IMR-90 (cell line): ENCODE measurements at regions not wholly inside any gene's neighbourhood (a gene's known extent, or its start where the extent isn't known, plus 50 kb on each side); places are given as distances from the start of the nearest gene placed in this dataset.

Experiments
- ATAC-seq: fragments of 200-7000 bp; cut with Tn5 transposase; 2 replicates; pipeline ENCODE4 v1.9.1; 2020; ENCODE audit warnings: low read depth, mild to moderate bottlenecking, moderate library complexity
- BruUV-seq: library from RNA; stranded (reverse); fragments of 400-500 nt; replicated peaks from 2 replicates; lab custom pipeline; 2021; lab: Mats Ljungman, UMichigan
- CTCF ChIA-PET: fragments of 300-600 bp; formaldehyde crosslinking; extraction: SDS; loops from one replicate; lab custom pipeline; 2021; ENCODE audit warnings: antibody characterized with exemption; lab: Yijun Ruan, JAX
- POLR2A ChIA-PET: fragments of 300-600 bp; sonication (Branson Sonifier 250); formaldehyde crosslinking; loops from one replicate; lab custom pipeline; 2022; ENCODE audit warnings: antibody characterized with exemption; ENCODE audit not compliant: unreplicated experiment; lab: Charles Lee
- DNase-seq: peaks from one replicate; pipeline ENCODE4 v3.0.0; 2013
- H2AFZ ChIP-seq: replicated peaks from 2 replicates; pipeline ENCODE3; 2013; ENCODE audit warnings: low read length, mild to moderate bottlenecking; ENCODE audit not compliant: poor library complexity
- H2AK5ac ChIP-seq: 2 replicates; pipeline ENCODE4 v1.6.1; 2013; ENCODE audit warnings: low read depth, low read length, inconsistent platforms
- H2AK9ac ChIP-seq: replicated peaks from 2 replicates; pipeline ENCODE3; 2013; ENCODE audit warnings: mild to moderate bottlenecking, low read depth, low read length, moderate library complexity; ENCODE audit not compliant: poor library complexity
- H2BK120ac ChIP-seq: 2 replicates; pipeline ENCODE4 v1.6.1; 2013; ENCODE audit warnings: low read depth, low read length, inconsistent platforms
- H2BK15ac ChIP-seq: 3 replicates; pipeline ENCODE4 v1.6.1; 2013; ENCODE audit warnings: low read depth, low read length, inconsistent platforms
- H2BK20ac ChIP-seq: 2 replicates; pipeline ENCODE4 v1.6.1; 2013; ENCODE audit warnings: low read depth, mild to moderate bottlenecking, inconsistent platforms, low read length, moderate library complexity
- H2BK5ac ChIP-seq: 2 replicates; pipeline ENCODE4 v1.6.1; 2013; ENCODE audit warnings: mild to moderate bottlenecking, low read depth, low read length, inconsistent platforms; ENCODE audit not compliant: poor library complexity, severe bottlenecking
- H3K14ac ChIP-seq: replicated peaks from 2 replicates; pipeline ENCODE4 v1.6.1; 2013; ENCODE audit warnings: low read depth, low read length, inconsistent platforms
- H3K18ac ChIP-seq: 2 replicates; pipeline ENCODE4 v1.6.1; 2013; ENCODE audit warnings: low read depth, low read length, control low read depth
- H3K23ac ChIP-seq: 2 replicates; pipeline ENCODE4 v1.6.1; 2013; ENCODE audit warnings: low read depth, low read length, inconsistent platforms
- H3K27ac ChIP-seq: 2 replicates; pipeline ENCODE4 v1.5.1; 2013; ENCODE audit warnings: mild to moderate bottlenecking, control low read depth, low read length; ENCODE audit not compliant: insufficient read depth
- H3K27me3 ChIP-seq: 2 replicates; pipeline ENCODE4 v1.6.1; 2013; ENCODE audit warnings: low read length; ENCODE audit not compliant: control insufficient read depth, insufficient read depth
- H3K36me3 ChIP-seq: 2 replicates; pipeline ENCODE4 v1.6.1; 2013; ENCODE audit warnings: low read length, mixed read lengths; ENCODE audit not compliant: control insufficient read depth, insufficient read depth
- H3K4ac ChIP-seq: 2 replicates; pipeline ENCODE4 v1.6.1; 2013; ENCODE audit warnings: low read depth, low read length, inconsistent platforms
- H3K4me1 ChIP-seq: 2 replicates; pipeline ENCODE4 v1.6.1; 2013; ENCODE audit warnings: low read length, mixed read lengths; ENCODE audit not compliant: control insufficient read depth, insufficient read depth
- H3K4me2 ChIP-seq: 2 replicates; pipeline ENCODE4 v1.6.1; 2013; ENCODE audit warnings: low read depth, mild to moderate bottlenecking, control low read depth, low read length, moderate library complexity
- H3K4me3 ChIP-seq: 2 replicates; pipeline ENCODE4 v1.5.1; 2013; ENCODE audit warnings: low read depth, mild to moderate bottlenecking, control low read depth, low read length, moderate library complexity; ENCODE audit not compliant: insufficient read depth
- H3K56ac ChIP-seq: 2 replicates; pipeline ENCODE4 v1.6.1; 2013; ENCODE audit warnings: low read length, inconsistent platforms; ENCODE audit not compliant: insufficient read depth; ENCODE audit errors: extremely low read depth
- H3K79me1 ChIP-seq, 2 experiments: 2 replicates each; pipeline ENCODE4 v1.6.1; 2013; ENCODE audit warnings: low read length in 2 of 2, inconsistent platforms in 1 of 2, low read depth in 1 of 2
- H3K9ac ChIP-seq: 2 replicates; pipeline ENCODE4 v1.6.1; 2013; ENCODE audit warnings: low read depth, low read length, control low read depth
- H3K9me1 ChIP-seq: 2 replicates; pipeline ENCODE4 v1.6.1; 2013; ENCODE audit warnings: low read length, inconsistent platforms; ENCODE audit not compliant: insufficient read depth
- H3K9me3 ChIP-seq: 2 replicates; pipeline ENCODE4 v1.6.1; 2013; ENCODE audit warnings: low read length; ENCODE audit not compliant: control insufficient read depth, insufficient read depth
- H4K20me1 ChIP-seq: 2 replicates; pipeline ENCODE4 v1.6.1; 2013; ENCODE audit warnings: low read length, inconsistent platforms; ENCODE audit not compliant: insufficient read depth
- H4K5ac ChIP-seq: 2 replicates; pipeline ENCODE4 v1.6.1; 2013; ENCODE audit warnings: mild to moderate bottlenecking, low read depth, low read length, control low read depth
- H4K8ac ChIP-seq, 2 experiments: 2 replicates each; pipeline ENCODE4 v1.6.1; 2013; ENCODE audit warnings: low read depth in 2 of 2, low read length in 2 of 2, control low read depth in 1 of 2, inconsistent platforms in 1 of 2
- H4K91ac ChIP-seq: 2 replicates; pipeline ENCODE4 v1.6.1; 2013; ENCODE audit warnings: low read depth, low read length, inconsistent platforms; ENCODE audit not compliant: insufficient read depth
- CTCF ChIP-seq: conservative IDR thresholded peaks from 2 replicates; pipeline ENCODE4 v1.5.1; 2012; ENCODE audit warnings: mild to moderate bottlenecking, low read depth, low read length, improper control_type of control experiment
- ELK1 ChIP-seq: fragments of 150-350 bp; IDR thresholded peaks from 2 replicates; pipeline ENCODE4 v1.6.1; 2016; ENCODE audit warnings: low read depth, mild to moderate bottlenecking, low read length, moderate library complexity, borderline replicate concordance
- MAZ ChIP-seq: IDR thresholded peaks from 2 replicates; pipeline ENCODE4 v1.6.1; 2012; ENCODE audit warnings: low read depth, mild to moderate bottlenecking, low read length, improper control_type of control experiment, moderate library complexity, borderline replicate concordance
- MXI1 ChIP-seq: IDR thresholded peaks from 2 replicates; pipeline ENCODE4 v1.6.1; 2012; ENCODE audit warnings: low read depth, mild to moderate bottlenecking, low read length, moderate library complexity, borderline replicate concordance
- RAD21 ChIP-seq: IDR thresholded peaks from 2 replicates; pipeline ENCODE4 v1.6.1; 2012; ENCODE audit warnings: low read length, improper control_type of control experiment
- RFX5 ChIP-seq: IDR thresholded peaks from 2 replicates; pipeline ENCODE4 v1.8.0; 2012; ENCODE audit warnings: low read depth, mild to moderate bottlenecking, low read length, moderate library complexity
- whole genome bisulfite sequencing, 2 experiments: methylation state at CpG; one replicate each; pipeline versions ENCODE4 v1.1.5 to v1.1.7; 2013; ENCODE audit warnings: missing lambda C conversion rate in 2 of 2; ENCODE audit not compliant: insufficient read length in 1 of 2; ENCODE audit errors: extremely low coverage in 2 of 2; 5-methylcytosine and 5-hydroxymethylcytosine counted together
- dilution Hi-C: fragments of 300-500 bp; cut with HindIII; formaldehyde crosslinking; loops from one replicate; pipeline ENCODE4 v1.14.3; 2018; ENCODE audit warnings: low sequenced_read_pairs; ENCODE audit not compliant: unreplicated experiment
- in situ Hi-C: fragments of 300-500 bp; cut with MboI; formaldehyde crosslinking; loops from 3 replicates; pipeline ENCODE4 v1.14.3; 2019; ENCODE audit warnings: low sequenced_read_pairs, inconsistent platforms, mixed read lengths
- intact Hi-C: fragments of 100-400 bp; cut with micrococcal nuclease; formaldehyde crosslinking; loops from 2 replicates; pipeline ENCODE4 v1.10.0; 2022

- Histone ChIP-seq H3K79me1 (no peaks in the 10 kb centered on the region), H3K4ac (peak overlapping the region; percentile 21), H4K20me1 (no peaks in the 10 kb centered on the region), H4K91ac (no peak overlapping the region), H3K4me3 (no peak overlapping the region), H3K4me2 (peak overlapping the region; percentile 43), H2AK5ac (no peak overlapping the region; the same call in 1 of the 2 replicates), H3K4me1 (peaks cover 8% of the 10 kb centered on the region), H3K9ac (0 out of 2 replicates have a peak overlapping the region, but pooled peaks have one; percentile 18), H4K5ac (peak overlapping the region; percentile 55), H2BK20ac (peak overlapping the region; percentile 31; the same call in 1 of the 2 replicates), H3K36me3 (no peaks in the 10 kb centered on the region), H2BK15ac (peak overlapping the region; percentile 9; the same call in 1 of the 3 replicates), H2BK5ac (no peak overlapping the region), H3K27me3 (no peaks in the 10 kb centered on the region), H3K27ac (peak overlapping the region; percentile 64; the same call in 1 of the 2 replicates), H2AFZ (peak overlapping the region; percentile 44), H3K18ac (peak overlapping the region; percentile 53), H2BK120ac (peak overlapping the region; percentile 10; the same call in 1 of the 2 replicates), H3K14ac (peak overlapping the region; percentile 53), H3K9me1 (no peaks in the 10 kb centered on the region), H3K9me3 (no peaks in the 10 kb centered on the region), H2AK9ac (no peak overlapping the region), H3K23ac (peak overlapping the region; percentile 50), H4K8ac (peak overlapping the region; percentile 5 to 33; a peak in 1 of 4 replicates), H3K56ac (no peak overlapping the region)
- ATAC-seq (peak; percentile 58), DNase-seq (peak; percentile 68)
- ChIA-PET CTCF (interaction anchor here (0.6 to 1.2 kb wide), 4 partner anchors 14 to 261 kb away, joined by 3 to 4 read pairs (median 3); no protein-coding TSS in a partner anchor), POLR2A (no interaction called here)
- dilution Hi-C loops (no loop called here), intact Hi-C loops (loop anchor here (2.0 to 5.0 kb wide), 3 partner anchors 176 to 301 kb away; no protein-coding TSS in a partner anchor), in situ Hi-C loops (no loop called here)
- TF ChIP-seq RFX5 (no peak), RAD21 (no peak), CTCF (no peak), MXI1 (no peak), ELK1 (no peak), MAZ (no peak)
- no TSS peak for BruUV-seq
- no CpG with 5 or more reads among the region's 4 CpGs for WGBS, 2 experiments
These were observed 183.4 kb upstream of the PTBP2 start for GRCh38 chr1:96538111-96538641.
